ENCODE measurements at regions not wholly inside any gene's neighbourhood (a gene's known extent, or its start where the extent isn't known, plus 50 kb on each side); places are given as distances from the start of the nearest gene placed in this dataset.

DNA sequence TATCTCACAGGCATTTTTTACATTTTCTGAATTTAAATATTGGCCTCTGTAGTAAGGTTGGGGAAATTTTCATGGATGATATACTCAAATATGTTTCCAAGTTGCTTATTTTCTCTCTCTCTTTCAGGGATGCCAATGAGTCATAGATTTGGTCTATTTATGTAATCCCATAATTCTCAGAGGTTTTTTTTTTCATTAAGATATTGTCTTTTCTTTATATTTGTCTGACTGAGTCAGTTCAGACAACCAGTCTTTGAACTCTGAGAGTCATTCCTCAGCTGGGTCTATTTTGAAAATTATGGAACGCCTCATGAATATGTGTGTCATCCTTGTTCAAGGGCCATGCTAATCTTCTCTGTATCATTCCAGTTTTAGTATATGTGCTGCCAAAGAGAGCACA, 223.2 kb downstream of the PCSK1 start:
- Mint-ChIP-seq H3K4me1 (ENCODE audit: low read depth) (peaks cover 7% of the 10 kb centered on the region), H3K36me3 (ENCODE audit: insufficient read depth) (peaks cover 15% of the 10 kb centered on the region), H3K4me3 (ENCODE audit: low read depth) (no peak overlapping the region), H3K9me3 (ENCODE audit: low read depth) (peaks cover 43% of the 10 kb centered on the region), H3K27me3 (no peaks in the 10 kb centered on the region), H3K27ac (no peak overlapping the region)
- TF ChIP-seq CTCF (IDR thresholded peaks at IDR 0.05; ENCODE audit: unreplicated experiment) = no peak
- no peak for DNase-seq (ENCODE audit: low spot score, unreplicated experiment)

- no peak overlapping the region for H3K4me3 Mint-ChIP-seq (ENCODE audit: low read depth)
- H3K27ac Mint-ChIP-seq = no peak overlapping the region
- TF ChIP-seq CTCF (IDR thresholded peaks at IDR 0.05; ENCODE audit: unreplicated experiment) = no peak
- H3K27me3 Mint-ChIP-seq = no peaks in the 10 kb centered on the region
- peaks cover 3% of the 10 kb centered on the region for H3K4me1 Mint-ChIP-seq (ENCODE audit: low read depth)
- no peak for DNase-seq (ENCODE audit: low spot score, unreplicated experiment)
- H3K36me3 Mint-ChIP-seq (ENCODE audit: insufficient read depth) = peaks cover 13% of the 10 kb centered on the region
- H3K9me3 Mint-ChIP-seq (ENCODE audit: low read depth) = peaks cover 40% of the 10 kb centered on the region
These were observed 225.6 kb downstream of the PCSK1 start for GRCh38 chr5:96207420-96207819.

DNA sequence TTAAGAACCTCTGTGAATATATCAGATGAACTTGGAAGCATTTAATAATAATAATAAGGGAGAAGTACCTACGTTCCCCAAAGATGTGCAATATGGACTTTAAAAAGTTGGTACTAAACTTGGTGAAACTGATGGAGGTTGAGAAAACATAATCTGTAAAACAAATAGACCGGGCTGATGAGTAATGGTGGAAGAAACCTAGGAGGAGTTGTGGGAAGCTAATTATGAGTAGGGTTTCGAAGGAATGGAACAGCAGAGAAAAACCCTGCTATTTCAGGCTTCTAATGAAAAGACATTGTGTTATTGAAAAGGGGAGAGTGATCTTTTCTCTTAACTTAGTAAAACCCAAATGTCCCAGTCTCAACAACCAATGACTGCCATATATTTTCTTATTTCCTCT, 229.3 kb downstream of the PCSK1 start:
- Mint-ChIP-seq H3K4me3 (ENCODE audit: low read depth) (no peak overlapping the region), H3K4me1 (ENCODE audit: low read depth) (peaks cover 17% of the 10 kb centered on the region), H3K27ac (no peak overlapping the region), H3K36me3 (ENCODE audit: insufficient read depth) (peaks cover 10% of the 10 kb centered on the region), H3K9me3 (ENCODE audit: low read depth) (peaks cover 24% of the 10 kb centered on the region), H3K27me3 (no peaks in the 10 kb centered on the region)
- no peak for DNase-seq (ENCODE audit: low spot score, unreplicated experiment)
- TF ChIP-seq CTCF (IDR thresholded peaks at IDR 0.05; ENCODE audit: unreplicated experiment) = no peak

DNA sequence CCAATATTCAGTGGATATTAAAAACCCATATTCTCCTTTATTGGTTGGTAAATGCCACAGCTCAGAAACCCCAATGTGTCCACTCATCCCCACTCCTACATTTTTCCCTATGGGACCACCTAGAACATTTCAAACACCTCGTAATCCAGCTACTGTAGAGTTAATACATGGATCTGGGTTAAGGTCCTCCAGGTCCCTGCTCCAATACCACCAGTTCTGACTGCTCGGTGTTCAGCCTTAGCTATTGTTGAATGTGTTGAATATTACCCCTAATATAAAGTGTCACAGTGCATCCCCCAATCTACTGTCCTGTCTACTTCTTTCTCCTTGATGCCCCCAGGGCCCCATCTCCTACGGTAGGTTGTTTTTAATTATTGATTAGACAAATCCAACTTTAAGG, 231.5 kb downstream of the PCSK1 start:
- H3K4me1 Mint-ChIP-seq (ENCODE audit: low read depth) = peaks cover 26% of the 10 kb centered on the region
- TF ChIP-seq CTCF (IDR thresholded peaks at IDR 0.05; ENCODE audit: unreplicated experiment) = no peak
- no peaks in the 10 kb centered on the region for H3K36me3 Mint-ChIP-seq (ENCODE audit: insufficient read depth)
- no peak overlapping the region for H3K4me3 Mint-ChIP-seq (ENCODE audit: low read depth)
- H3K9me3 Mint-ChIP-seq (ENCODE audit: low read depth) = peaks cover 2% of the 10 kb centered on the region
- H3K27ac Mint-ChIP-seq = no peak overlapping the region
- no peak for DNase-seq (ENCODE audit: low spot score, unreplicated experiment)
- H3K27me3 Mint-ChIP-seq = no peaks in the 10 kb centered on the region

- no peaks in the 10 kb centered on the region for H3K27me3 Mint-ChIP-seq
- no peaks in the 10 kb centered on the region for H3K36me3 Mint-ChIP-seq (ENCODE audit: insufficient read depth)
- peaks cover 26% of the 10 kb centered on the region for H3K4me1 Mint-ChIP-seq (ENCODE audit: low read depth)
- no peak overlapping the region for H3K4me3 Mint-ChIP-seq (ENCODE audit: low read depth)
- TF ChIP-seq CTCF (IDR thresholded peaks at IDR 0.05; ENCODE audit: unreplicated experiment) = no peak
- peaks cover 4% of the 10 kb centered on the region for H3K9me3 Mint-ChIP-seq (ENCODE audit: low read depth)
- peak overlapping the region; percentile 41 for H3K27ac Mint-ChIP-seq
- no peak for DNase-seq (ENCODE audit: low spot score, unreplicated experiment)
These were observed 232.4 kb downstream of the PCSK1 start for GRCh38 chr5:96200641-96201040.
